ENCODE measurements at regions not wholly inside any gene's neighbourhood (a gene's known extent, or its start where the extent isn't known, plus 50 kb on each side); places are given as distances from the start of the nearest gene placed in this dataset.
A peak's percentile ranks its signal among the peaks of the same experiment; 100 is the strongest.
"Not testable (repeated sequence)": the region's sequence is repeated elsewhere in the genome, so short reads cannot be mapped to it uniquely, and the experiment has no call there.

DNA sequence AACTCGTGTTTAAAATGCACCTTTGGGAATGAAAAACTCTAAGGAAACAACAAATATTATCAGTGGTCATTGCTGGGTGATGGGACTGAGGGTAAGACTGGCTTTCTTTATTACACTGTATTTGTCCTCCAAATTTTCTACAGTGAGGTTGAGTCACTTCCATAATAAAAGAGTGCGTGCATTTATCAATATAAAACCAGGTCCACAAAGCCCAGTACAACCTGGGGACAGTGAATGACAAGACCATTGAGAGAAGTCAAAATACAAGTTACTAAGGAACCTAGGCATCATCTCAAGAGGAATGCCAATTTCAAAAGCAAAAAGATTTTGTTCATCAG, 76.4 kb downstream of the MAGED4 start:
- ChIA-PET CTCF (interaction anchor here (1.0 to 1.4 kb wide), 2 partner anchors 14 to 16 kb away, joined by 3 to 8 read pairs; no protein-coding TSS in a partner anchor), POLR2A (no interaction called here)
- TF ChIP-seq, protein P1, sequence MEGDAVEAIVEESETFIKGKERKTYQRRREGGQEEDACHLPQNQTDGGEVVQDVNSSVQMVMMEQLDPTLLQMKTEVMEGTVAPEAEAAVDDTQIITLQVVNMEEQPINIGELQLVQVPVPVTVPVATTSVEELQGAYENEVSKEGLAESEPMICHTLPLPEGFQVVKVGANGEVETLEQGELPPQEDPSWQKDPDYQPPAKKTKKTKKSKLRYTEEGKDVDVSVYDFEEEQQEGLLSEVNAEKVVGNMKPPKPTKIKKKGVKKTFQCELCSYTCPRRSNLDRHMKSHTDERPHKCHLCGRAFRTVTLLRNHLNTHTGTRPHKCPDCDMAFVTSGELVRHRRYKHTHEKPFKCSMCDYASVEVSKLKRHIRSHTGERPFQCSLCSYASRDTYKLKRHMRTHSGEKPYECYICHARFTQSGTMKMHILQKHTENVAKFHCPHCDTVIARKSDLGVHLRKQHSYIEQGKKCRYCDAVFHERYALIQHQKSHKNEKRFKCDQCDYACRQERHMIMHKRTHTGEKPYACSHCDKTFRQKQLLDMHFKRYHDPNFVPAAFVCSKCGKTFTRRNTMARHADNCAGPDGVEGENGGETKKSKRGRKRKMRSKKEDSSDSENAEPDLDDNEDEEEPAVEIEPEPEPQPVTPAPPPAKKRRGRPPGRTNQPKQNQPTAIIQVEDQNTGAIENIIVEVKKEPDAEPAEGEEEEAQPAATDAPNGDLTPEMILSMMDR (IDR thresholded peaks at IDR 0.05; ENCODE audit: control extremely low read depth, extremely low read depth, low read depth, missing control alignments) = no peak
- no peak for DNase-seq (ENCODE audit: extremely low spot score)

DNA sequence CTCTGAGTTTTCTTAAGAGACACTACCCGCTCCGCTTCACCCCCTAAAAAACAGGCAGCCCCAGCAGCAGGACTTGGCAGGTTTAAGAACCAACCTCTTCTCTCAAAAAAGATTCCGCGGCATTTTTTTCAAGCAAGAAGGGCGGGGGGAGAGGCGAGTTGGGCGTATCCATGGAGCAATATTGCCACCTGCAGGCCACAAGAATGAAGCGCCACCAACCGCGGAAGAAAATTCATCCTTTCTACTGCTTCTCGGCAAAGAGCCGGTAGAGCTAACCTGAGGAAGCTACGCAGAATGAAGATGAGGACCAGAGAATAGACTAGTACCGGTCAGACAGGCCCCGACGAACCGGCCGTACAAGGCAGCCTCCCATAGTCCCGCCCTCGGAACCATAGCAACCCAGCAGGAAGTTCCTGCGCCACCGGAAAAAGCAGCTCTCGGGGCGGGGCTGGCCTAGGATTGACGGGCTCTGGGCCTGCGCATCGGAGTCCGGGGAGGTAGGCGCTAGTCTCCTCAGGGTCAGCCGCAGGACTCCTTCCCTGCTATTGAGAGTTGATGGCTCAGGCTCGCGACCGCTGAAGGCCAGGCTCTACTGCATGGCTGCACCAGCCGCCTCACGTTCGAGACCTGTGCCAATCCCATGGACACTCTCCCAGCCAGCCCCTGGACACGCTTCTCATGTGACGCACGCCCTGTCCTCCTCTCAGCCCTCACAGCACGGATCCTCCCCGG, 76.9 kb downstream of the MAGED4 start:
- TF ChIP-seq, protein P1 (IDR thresholded peaks at IDR 0.05; ENCODE audit: control extremely low read depth, extremely low read depth, low read depth, missing control alignments) = peak; percentile 58
- ChIA-PET CTCF (interaction anchor here (1.0 to 1.4 kb wide), 2 partner anchors 13 to 15 kb away, joined by 3 to 8 read pairs; no protein-coding TSS in a partner anchor), POLR2A (no interaction called here)
- DNase-seq (ENCODE audit: extremely low spot score) = peak; percentile 87

DNA sequence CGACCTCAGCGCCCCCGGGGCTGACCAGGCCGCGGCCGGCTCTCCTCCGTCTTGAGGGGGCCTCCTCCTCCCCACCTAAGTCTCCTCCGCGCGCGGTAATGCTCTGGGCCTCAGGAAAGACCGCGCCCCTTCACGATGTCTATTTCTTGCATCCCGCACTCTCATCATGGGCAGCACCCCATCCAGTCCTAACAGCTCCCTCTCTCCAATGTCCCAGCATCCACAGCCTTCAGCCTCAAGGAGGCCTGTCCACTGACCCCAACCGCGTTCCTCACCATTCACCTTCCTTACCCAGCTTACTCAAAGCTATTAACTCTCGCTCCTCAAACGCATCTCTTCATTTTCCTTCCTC, 77.5 kb downstream of the MAGED4 start:
- POLR2A ChIA-PET = no interaction called here
- no peak for DNase-seq (ENCODE audit: extremely low spot score)
- TF ChIP-seq, protein P1 (IDR thresholded peaks at IDR 0.05; ENCODE audit: control extremely low read depth, extremely low read depth, low read depth, missing control alignments) = no peak
- CTCF ChIA-PET = interaction anchor here (1.0 to 1.4 kb wide), 2 partner anchors 13 to 15 kb away, joined by 3 to 8 read pairs; no protein-coding TSS in a partner anchor

DNA sequence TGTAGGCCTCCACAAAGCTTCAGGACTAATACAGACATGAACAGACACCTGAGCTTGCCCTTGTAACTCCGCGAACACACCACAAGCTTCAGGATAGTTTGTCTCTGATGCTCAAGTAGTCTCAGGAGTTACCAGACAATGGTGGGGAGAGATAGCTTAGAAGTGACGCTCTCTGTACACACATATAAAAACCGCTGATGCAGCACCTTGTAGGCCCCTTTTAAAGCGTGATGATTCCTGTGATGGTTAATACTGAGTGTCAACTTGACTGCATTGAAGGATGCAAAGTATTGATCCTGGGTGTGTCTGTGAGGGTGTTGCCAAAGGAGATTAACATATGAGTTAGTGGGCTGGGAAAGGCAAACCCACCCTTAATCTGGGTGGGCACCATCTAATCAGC, 78.7 kb downstream of the MAGED4 start:
- TF ChIP-seq, protein P1 (IDR thresholded peaks at IDR 0.05; ENCODE audit: control extremely low read depth, extremely low read depth, low read depth, missing control alignments) = no peak
- DNase-seq (ENCODE audit: extremely low spot score) = no peak
- ChIA-PET POLR2A (no interaction called here), CTCF (no interaction called here)

DNA sequence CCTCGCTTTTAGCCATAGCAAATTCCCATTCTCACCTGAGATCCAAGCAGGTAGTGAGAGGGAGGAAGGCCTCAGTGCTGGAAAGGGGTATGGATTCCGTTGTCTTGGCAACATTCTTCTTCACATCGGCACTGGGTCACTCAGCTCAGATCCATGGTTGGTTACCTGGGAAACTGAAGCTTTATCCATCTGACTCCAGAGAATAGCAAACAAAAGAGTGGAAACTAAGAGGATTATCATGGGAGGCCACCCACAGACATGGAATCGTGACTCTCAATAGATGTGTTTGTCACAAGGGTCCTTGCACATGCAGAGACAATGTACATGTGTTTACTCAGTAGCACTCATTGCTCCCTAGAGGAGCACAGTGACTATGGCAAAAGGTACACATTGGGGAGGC, 81.0 kb downstream of the MAGED4 start:
- ChIA-PET CTCF (interaction anchor here (1.2 kb wide), 1 partner anchor 10 kb away, joined by 3 read pairs; no protein-coding TSS in a partner anchor), POLR2A (no interaction called here)
- TF ChIP-seq, protein P1 (IDR thresholded peaks at IDR 0.05; ENCODE audit: control extremely low read depth, extremely low read depth, low read depth, missing control alignments) = no peak
- DNase-seq (ENCODE audit: extremely low spot score) = no peak

DNA sequence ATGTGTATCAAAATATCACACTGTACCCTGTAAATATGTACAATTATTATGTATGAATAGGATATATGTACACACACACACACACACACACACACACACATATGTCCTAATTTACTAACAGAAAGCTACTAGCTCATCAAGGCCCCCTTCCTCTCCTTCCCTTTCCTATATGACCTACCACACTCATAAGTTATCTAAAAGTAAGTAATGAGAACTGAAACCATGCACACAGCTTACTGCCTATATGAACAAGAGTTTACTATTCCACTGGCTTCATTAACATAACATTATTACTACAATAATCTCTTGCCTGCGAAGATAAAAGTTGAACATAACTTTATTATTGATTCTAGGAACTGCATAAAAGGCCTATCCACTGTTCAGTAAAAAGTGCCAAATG, 83.8 kb downstream of the MAGED4 start:
- POLR2A ChIA-PET; CTCF ChIA-PET; DNase-seq (ENCODE audit: extremely low spot score): not testable (repeated sequence)

DNA sequence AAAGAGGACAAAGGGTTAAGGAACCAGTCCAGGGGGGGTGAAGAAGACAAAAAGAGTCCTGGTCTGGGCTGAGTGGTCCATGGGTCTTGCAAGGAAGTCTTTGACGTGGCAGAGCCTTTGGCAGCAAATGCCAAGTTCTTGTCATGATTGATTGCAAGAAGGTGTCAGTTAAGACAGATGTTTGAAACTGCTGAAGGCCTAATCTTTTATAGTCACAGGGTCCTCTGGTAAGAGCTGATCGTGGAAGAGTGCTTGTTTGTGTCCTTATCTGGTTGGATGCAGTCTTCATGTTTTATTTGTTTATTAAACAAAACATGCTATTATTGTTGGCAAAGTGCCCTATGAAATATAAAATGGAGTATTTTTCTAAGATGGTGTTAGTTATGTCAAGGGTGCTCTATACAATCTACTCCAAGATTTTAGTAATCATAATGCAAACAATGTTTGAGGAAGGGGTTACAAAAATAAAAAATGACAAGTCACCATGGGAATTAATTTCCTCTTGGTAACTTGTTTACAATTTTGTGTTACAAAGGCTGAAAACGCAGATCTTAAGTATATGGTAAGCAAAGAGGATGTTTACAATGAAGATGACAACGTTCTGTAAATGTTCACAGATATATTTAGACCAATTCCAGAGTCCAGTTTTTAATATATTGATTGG, 85.9 kb downstream of the MAGED4 start:
- no peak for DNase-seq (ENCODE audit: extremely low spot score)
- POLR2A ChIA-PET = no interaction called here
- TF ChIP-seq, protein P1 (IDR thresholded peaks at IDR 0.05; ENCODE audit: control extremely low read depth, extremely low read depth, low read depth, missing control alignments) = no peak
- CTCF ChIA-PET = no interaction called here
